ENCODE measurements at regions not wholly inside any gene's neighbourhood (a gene's known extent, or its start where the extent isn't known, plus 50 kb on each side); places are given as distances from the start of the nearest gene placed in this dataset.

DNA sequence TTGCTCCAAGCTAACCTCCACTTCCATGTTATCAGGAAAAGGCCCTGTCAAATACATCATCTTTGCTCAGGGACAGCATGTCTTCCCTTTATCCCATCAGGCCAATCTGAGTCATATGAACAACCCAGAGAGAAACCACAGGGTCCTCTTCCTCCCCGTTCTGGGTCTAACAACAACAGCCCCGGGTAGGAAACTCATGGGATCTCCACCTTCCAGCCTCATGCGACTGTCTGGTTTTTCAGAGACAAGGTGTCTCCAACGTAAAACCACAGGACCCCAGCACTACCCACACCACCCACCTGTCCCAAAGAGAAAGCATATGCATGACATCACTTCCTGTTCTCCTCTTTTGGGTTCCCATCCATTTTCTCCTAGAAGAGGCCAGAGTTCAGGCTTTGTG is 217.9 kb downstream of the ENC1 start:
- ChIA-PET CTCF (no interaction called here), POLR2A (ENCODE audit: low non-redundant PET) (no interaction called here)
- H3K27ac ChIP-seq (ENCODE audit: low read depth, low read length, poor library complexity, severe bottlenecking), result no peak overlapping the region
- H3K4me1 ChIP-seq (ENCODE audit: insufficient read depth, low read length, poor library complexity, severe bottlenecking), result no peaks in the 10 kb centered on the region
- no peaks in the 10 kb centered on the region for H3K9me3 ChIP-seq (ENCODE audit: low read depth, low read length, poor library complexity, severe bottlenecking)
- H3K4me3 ChIP-seq (ENCODE audit: low read depth, low read length, poor library complexity, severe bottlenecking), result no peak overlapping the region
- no peaks in the 10 kb centered on the region for H3K36me3 ChIP-seq (ENCODE audit: insufficient read depth, low read length, poor library complexity, severe bottlenecking)
- no TSS peak for BruUV-seq (replicated peaks)
- DNase-seq (ENCODE audit: low spot score), result no peak
- TF ChIP-seq, protein P1, sequence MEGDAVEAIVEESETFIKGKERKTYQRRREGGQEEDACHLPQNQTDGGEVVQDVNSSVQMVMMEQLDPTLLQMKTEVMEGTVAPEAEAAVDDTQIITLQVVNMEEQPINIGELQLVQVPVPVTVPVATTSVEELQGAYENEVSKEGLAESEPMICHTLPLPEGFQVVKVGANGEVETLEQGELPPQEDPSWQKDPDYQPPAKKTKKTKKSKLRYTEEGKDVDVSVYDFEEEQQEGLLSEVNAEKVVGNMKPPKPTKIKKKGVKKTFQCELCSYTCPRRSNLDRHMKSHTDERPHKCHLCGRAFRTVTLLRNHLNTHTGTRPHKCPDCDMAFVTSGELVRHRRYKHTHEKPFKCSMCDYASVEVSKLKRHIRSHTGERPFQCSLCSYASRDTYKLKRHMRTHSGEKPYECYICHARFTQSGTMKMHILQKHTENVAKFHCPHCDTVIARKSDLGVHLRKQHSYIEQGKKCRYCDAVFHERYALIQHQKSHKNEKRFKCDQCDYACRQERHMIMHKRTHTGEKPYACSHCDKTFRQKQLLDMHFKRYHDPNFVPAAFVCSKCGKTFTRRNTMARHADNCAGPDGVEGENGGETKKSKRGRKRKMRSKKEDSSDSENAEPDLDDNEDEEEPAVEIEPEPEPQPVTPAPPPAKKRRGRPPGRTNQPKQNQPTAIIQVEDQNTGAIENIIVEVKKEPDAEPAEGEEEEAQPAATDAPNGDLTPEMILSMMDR (conservative IDR thresholded peaks at IDR 0.05; ENCODE audit: low read depth, low read length), result no peak
- TF ChIP-seq EZH2 (IDR thresholded peaks at IDR 0.05; ENCODE audit: borderline replicate concordance, low read depth, low read length, poor library complexity, severe bottlenecking), result no peak
- intact Hi-C loops (cut with micrococcal nuclease; ENCODE audit: unreplicated experiment), result no loop called here
- H3K27me3 ChIP-seq (replicated peaks; ENCODE audit: insufficient read depth, low read depth, low read length, poor library complexity), result no peaks in the 10 kb centered on the region

DNA sequence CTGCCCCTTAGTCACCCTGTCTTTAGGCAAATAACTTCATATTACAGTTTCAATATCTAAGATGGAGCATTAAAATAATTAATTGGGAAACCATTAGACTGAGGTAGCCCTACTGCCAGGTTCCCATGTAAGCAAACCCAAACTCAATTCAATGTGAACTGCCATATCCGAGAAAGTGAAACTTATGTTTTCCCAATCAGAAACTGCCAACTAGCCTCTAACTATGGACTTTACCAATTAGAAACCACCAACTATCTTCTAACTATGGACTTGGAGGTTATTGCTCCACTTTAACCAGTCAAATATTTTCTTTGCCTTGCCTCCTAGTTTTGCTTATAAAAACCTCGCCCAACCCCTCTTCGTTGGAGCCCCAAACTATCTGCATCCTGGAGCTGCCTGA is 218.5 kb downstream of the ENC1 start:
- no peaks in the 10 kb centered on the region for H3K27me3 ChIP-seq (replicated peaks; ENCODE audit: insufficient read depth, low read depth, low read length, poor library complexity)
- H3K36me3 ChIP-seq (ENCODE audit: insufficient read depth, low read length, poor library complexity, severe bottlenecking), result no peaks in the 10 kb centered on the region
- H3K9me3 ChIP-seq (ENCODE audit: low read depth, low read length, poor library complexity, severe bottlenecking), result no peaks in the 10 kb centered on the region
- ChIA-PET CTCF (no interaction called here), POLR2A (ENCODE audit: low non-redundant PET) (no interaction called here)
- DNase-seq (ENCODE audit: low spot score), result no peak
- H3K27ac ChIP-seq (ENCODE audit: low read depth, low read length, poor library complexity, severe bottlenecking), result no peak overlapping the region
- intact Hi-C loops (cut with micrococcal nuclease; ENCODE audit: unreplicated experiment), result no loop called here
- TF ChIP-seq, protein P1 (conservative IDR thresholded peaks at IDR 0.05; ENCODE audit: low read depth, low read length), result no peak
- no peak for TF ChIP-seq EZH2 (IDR thresholded peaks at IDR 0.05; ENCODE audit: borderline replicate concordance, low read depth, low read length, poor library complexity, severe bottlenecking)
- BruUV-seq (replicated peaks), result no TSS peak
- H3K4me3 ChIP-seq (ENCODE audit: low read depth, low read length, poor library complexity, severe bottlenecking), result no peak overlapping the region
- no peaks in the 10 kb centered on the region for H3K4me1 ChIP-seq (ENCODE audit: insufficient read depth, low read length, poor library complexity, severe bottlenecking)

DNA sequence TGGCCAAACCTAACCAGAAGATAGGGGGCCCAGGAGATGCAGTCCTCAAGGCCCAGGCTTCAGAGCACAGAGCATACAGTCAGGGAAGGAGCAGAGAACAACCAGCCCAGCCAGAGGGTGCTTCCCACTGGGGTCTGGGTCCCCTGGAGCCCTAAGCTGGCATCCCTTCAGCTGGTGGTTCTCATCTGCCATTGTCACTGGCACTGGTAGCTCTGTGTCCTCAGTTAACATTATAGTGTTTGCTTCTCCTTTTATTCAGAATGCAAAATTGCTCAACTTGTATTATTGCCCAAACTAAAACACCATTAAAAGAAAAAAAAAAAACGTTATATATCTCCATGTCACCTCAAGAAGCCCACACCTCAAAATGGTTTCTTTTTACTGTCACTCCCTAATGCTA is 219.2 kb downstream of the ENC1 start:
- no peak for TF ChIP-seq EZH2 (IDR thresholded peaks at IDR 0.05; ENCODE audit: borderline replicate concordance, low read depth, low read length, poor library complexity, severe bottlenecking)
- TF ChIP-seq, protein P1 (conservative IDR thresholded peaks at IDR 0.05; ENCODE audit: low read depth, low read length), result no peak

More for the DNA sequence above, 219.2 kb downstream of the ENC1 start:
- ChIA-PET CTCF (no interaction called here), POLR2A (ENCODE audit: low non-redundant PET) (no interaction called here)
- Histone ChIP-seq H3K9me3 (ENCODE audit: low read depth, low read length, poor library complexity, severe bottlenecking) (no peaks in the 10 kb centered on the region), H3K4me3 (ENCODE audit: low read depth, low read length, poor library complexity, severe bottlenecking) (no peak overlapping the region), H3K27me3 (replicated peaks; ENCODE audit: insufficient read depth, low read depth, low read length, poor library complexity) (no peaks in the 10 kb centered on the region), H3K36me3 (ENCODE audit: insufficient read depth, low read length, poor library complexity, severe bottlenecking) (no peaks in the 10 kb centered on the region), H3K4me1 (ENCODE audit: insufficient read depth, low read length, poor library complexity, severe bottlenecking) (no peaks in the 10 kb centered on the region), H3K27ac (ENCODE audit: low read depth, low read length, poor library complexity, severe bottlenecking) (no peak overlapping the region)
- intact Hi-C loops (cut with micrococcal nuclease; ENCODE audit: unreplicated experiment), result no loop called here
- no peak for DNase-seq (ENCODE audit: low spot score)
- no TSS peak for BruUV-seq (replicated peaks)
